ENCODE measurements at regions not wholly inside any gene's neighbourhood (a gene's known extent, or its start where the extent isn't known, plus 50 kb on each side); places are given as distances from the start of the nearest gene placed in this dataset.

DNA sequence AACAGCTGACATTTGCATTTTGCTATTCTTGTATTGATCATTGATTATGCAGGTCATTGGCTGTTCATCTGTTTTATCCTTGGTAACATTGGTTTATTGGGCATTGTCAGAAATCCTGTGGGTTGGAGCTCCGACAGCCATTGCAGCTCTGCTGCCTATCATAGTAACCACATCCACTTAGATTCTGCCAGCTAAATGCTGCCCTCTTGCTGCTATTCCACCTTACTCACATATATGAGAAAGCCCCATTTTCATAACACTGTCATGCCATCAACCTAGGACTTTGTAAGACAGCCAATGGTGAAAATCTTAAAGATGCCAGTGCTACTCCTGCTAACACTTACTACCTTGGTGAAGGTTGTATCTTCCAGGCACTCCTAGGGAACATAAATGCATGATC is 187.3 kb upstream of the CXCL13 start:
- H3K27ac ChIP-seq, result no peak overlapping the region

DNA sequence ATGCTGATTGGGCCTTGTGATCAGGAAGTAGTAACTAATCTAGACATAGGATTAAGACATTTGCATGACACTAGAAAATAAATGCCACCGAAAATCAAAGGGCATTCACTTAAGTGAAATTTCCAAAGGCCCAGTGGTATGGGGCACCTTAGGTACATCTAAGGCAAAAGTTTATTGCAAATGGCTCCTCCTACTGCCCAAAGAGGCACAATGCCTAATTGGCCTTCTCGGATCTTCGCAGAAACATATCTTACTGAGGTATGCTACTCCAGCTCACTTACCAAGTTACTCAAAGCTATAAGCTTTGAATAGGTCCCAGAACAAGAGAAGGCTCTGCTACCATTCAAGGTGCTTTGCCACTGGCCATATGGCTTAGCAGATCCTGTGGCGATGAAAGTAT is 174.8 kb upstream of the CXCL13 start:
- H3K27me3 ChIP-seq, result no peaks in the 10 kb centered on the region
- no peaks in the 10 kb centered on the region for H3K36me3 ChIP-seq
- intact Hi-C loops (cut with DNase I), result loop anchor here (5.0 kb wide), 1 partner anchor 44 kb away; no protein-coding TSS in a partner anchor
- TF ChIP-seq, protein P1, sequence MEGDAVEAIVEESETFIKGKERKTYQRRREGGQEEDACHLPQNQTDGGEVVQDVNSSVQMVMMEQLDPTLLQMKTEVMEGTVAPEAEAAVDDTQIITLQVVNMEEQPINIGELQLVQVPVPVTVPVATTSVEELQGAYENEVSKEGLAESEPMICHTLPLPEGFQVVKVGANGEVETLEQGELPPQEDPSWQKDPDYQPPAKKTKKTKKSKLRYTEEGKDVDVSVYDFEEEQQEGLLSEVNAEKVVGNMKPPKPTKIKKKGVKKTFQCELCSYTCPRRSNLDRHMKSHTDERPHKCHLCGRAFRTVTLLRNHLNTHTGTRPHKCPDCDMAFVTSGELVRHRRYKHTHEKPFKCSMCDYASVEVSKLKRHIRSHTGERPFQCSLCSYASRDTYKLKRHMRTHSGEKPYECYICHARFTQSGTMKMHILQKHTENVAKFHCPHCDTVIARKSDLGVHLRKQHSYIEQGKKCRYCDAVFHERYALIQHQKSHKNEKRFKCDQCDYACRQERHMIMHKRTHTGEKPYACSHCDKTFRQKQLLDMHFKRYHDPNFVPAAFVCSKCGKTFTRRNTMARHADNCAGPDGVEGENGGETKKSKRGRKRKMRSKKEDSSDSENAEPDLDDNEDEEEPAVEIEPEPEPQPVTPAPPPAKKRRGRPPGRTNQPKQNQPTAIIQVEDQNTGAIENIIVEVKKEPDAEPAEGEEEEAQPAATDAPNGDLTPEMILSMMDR (IDR thresholded peaks at IDR 0.05), result no peak
- no peak overlapping the region for H3K27ac ChIP-seq
- H3K4me1 ChIP-seq, result no peaks in the 10 kb centered on the region
- no peaks in the 10 kb centered on the region for H3K9me3 ChIP-seq
- DNase-seq, result no peak
- H3K9ac ChIP-seq (ENCODE audit: low read depth in 2 of 2, low read length in 2 of 2), result no peak overlapping the region
- H3K4me3 ChIP-seq, result no peak overlapping the region

More for the DNA sequence above, 187.3 kb upstream of the CXCL13 start:
- no peaks in the 10 kb centered on the region for H3K9me3 ChIP-seq
- TF ChIP-seq, protein P1 (IDR thresholded peaks at IDR 0.05), result no peak
- H3K4me3 ChIP-seq, result no peak overlapping the region
- no peaks in the 10 kb centered on the region for H3K27me3 ChIP-seq
- no peaks in the 10 kb centered on the region for H3K36me3 ChIP-seq
- H3K4me1 ChIP-seq, result no peaks in the 10 kb centered on the region
- H3K9ac ChIP-seq (ENCODE audit: low read depth in 2 of 2, low read length in 2 of 2), result no peak overlapping the region
- intact Hi-C loops (cut with DNase I), result no loop called here
- DNase-seq, result no peak

DNA sequence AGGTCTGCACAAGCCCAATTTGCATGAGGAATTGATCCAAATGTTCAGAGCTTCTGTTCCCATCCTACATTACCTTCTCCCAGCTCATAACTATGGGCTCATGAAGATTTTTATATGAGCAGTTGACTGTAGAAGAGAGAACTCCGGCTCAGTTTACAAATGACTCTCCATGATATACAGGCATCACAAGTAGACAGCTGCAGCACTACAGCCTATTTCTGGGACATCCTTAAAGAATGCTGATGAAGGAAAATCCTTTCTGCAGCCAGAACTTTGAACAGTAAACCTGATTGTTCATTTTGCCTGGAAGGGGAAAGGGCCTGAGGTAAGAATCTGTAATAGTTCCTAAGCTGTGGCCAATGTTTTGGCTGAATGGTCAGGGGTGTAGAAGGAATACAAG is 174.1 kb upstream of the CXCL13 start:
- Histone ChIP-seq H3K9me3 (no peaks in the 10 kb centered on the region), H3K4me1 (no peaks in the 10 kb centered on the region), H3K9ac (ENCODE audit: low read depth in 2 of 2, low read length in 2 of 2) (no peak overlapping the region), H3K36me3 (no peaks in the 10 kb centered on the region), H3K4me3 (no peak overlapping the region), H3K27ac (no peak overlapping the region), H3K27me3 (no peaks in the 10 kb centered on the region)
- TF ChIP-seq, protein P1 (IDR thresholded peaks at IDR 0.05), result no peak
- DNase-seq, result no peak
- intact Hi-C loops (cut with DNase I), result loop anchor here (5.0 kb wide), 1 partner anchor 44 kb away; no protein-coding TSS in a partner anchor

DNA sequence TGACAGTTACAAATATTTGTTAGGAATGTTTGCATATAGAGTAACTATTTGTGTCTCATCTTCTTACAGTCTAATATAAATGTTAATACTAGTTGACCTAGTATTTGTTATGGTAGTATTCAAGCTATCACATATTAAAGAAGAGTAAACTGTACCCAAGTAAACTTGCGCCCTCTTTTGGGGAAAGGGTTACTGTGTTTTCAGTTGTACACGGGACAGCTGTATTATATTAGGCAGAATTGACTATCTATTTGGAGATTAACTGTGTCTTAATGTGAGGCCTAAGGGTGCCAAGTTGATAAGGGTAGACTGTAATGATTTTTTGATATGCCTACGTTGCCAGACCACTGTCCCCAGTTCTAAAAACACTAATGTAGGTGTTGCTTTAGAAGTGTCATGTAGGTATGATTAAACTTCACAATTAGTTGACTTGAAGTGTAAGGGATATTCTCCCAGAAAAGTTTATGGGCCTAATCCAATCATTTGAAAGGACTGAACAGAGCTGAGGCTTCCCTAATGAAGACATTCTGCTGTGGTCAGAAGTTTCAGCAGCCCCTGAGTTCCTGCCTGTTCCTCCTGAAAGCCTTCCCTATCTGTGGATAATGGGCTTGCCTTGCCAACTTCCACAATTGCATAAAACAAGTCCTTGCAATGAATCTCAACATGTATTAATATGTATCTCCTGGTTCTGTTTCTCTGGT is 172.8 kb upstream of the CXCL13 start:
- intact Hi-C loops (cut with DNase I), result loop anchor here (5.0 kb wide), 1 partner anchor 46 kb away; no protein-coding TSS in a partner anchor
- H3K27me3 ChIP-seq, result no peaks in the 10 kb centered on the region
- no peak overlapping the region for H3K9ac ChIP-seq (ENCODE audit: low read depth in 2 of 2, low read length in 2 of 2)
- H3K4me1 ChIP-seq, result no peaks in the 10 kb centered on the region
- no peaks in the 10 kb centered on the region for H3K36me3 ChIP-seq
- H3K27ac ChIP-seq, result no peak overlapping the region
- peak; percentile 21 for DNase-seq
- H3K4me3 ChIP-seq, result no peak overlapping the region
- no peaks in the 10 kb centered on the region for H3K9me3 ChIP-seq
- TF ChIP-seq, protein P1 (IDR thresholded peaks at IDR 0.05), result no peak

DNA sequence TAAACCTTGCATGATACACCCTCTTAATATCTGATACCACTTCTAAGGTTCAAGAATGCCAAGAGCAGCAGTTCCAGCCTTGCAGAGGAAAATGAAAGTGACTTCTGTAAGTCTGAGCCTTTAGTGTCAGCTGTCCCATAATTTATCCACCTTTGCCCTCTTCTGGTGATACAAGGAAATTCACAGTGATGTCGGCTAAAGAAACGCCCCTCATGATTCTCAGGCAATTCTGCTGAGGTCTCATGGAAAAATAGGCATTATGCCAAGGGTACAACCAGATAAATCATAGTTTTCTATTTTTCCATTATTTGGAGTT is 172.2 kb upstream of the CXCL13 start:
- Histone ChIP-seq H3K9ac (ENCODE audit: low read depth in 2 of 2, low read length in 2 of 2) (no peak overlapping the region), H3K27me3 (no peaks in the 10 kb centered on the region), H3K36me3 (no peaks in the 10 kb centered on the region), H3K9me3 (no peaks in the 10 kb centered on the region), H3K27ac (no peak overlapping the region), H3K4me3 (no peak overlapping the region), H3K4me1 (no peaks in the 10 kb centered on the region)
- intact Hi-C loops (cut with DNase I), result loop anchor here (5.0 kb wide), 1 partner anchor 46 kb away; no protein-coding TSS in a partner anchor
- peak; percentile 22 for DNase-seq
- TF ChIP-seq, protein P1 (IDR thresholded peaks at IDR 0.05), result peak; percentile 46
